GM04503 (cell line): ENCODE measurements at regions not wholly inside any gene's neighbourhood (a gene's known extent, or its start where the extent isn't known, plus 50 kb on each side); places are given as distances from the start of the nearest gene placed in this dataset.

ENCODE experiments used
- DNase-seq: peaks from one replicate; pipeline ENCODE4 v3.0.0-alpha.2; 2012; ENCODE audit warnings: low read depth

GRCh38 chr11:88448131-88448670 is 110.7 kb upstream of the CTSC start:
- no peak for DNase-seq

DNA sequence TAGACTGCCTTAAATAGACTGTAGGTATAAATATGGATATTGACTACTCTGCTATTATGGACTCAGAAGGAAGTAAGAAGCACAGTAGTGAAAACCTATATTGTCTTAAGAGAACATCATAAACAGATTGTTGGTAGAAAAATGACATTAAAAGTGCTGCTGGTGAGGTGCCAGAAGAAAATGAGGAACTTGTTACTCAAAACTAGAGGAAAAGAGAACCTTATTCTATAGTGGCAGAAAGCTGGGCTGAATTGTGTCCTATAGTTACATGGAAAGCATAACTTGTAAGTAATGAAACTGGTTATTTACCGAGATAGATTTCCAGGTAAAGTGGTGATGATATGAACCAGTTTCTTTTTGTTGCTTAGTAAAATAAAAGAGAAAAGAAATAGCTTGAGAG is 109.7 kb upstream of the CTSC start:
- DNase-seq: no peak

DNA sequence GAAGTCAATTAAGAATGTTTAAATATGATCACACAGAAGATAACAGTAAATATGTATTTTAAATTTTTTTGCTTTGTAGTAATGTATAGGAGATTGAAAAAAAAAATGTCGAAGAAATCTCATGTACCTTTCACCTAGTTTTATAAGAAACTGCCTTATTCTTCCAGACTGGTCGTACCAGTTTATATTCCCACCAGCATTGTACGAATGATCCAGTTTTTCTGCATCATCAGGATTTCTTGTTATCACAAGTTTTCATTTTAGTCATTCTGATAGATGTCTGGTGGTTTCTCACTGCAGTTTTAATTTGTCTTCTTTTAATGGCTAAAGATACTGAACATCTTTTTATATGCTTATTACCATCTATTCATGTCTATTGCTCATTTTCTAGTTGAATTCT is 101.8 kb upstream of the CTSC start:
- no peak for DNase-seq

GRCh38 chr11:88438721-88439120 is 101.2 kb upstream of the CTSC start:
- DNase-seq: no peak

GRCh38 chr11:88435415-88435814 is 97.9 kb upstream of the CTSC start:
- DNase-seq: no peak

GRCh38 chr11:88434333-88434976 is 96.9 kb upstream of the CTSC start:
- DNase-seq: no peak

GRCh38 chr11:88433536-88434230 is 96.1 kb upstream of the CTSC start:
- no peak for DNase-seq

GRCh38 chr11:88431675-88432341 is 94.3 kb upstream of the CTSC start:
- no peak for DNase-seq

- no peak for DNase-seq
Observed at GRCh38 chr11:88428959-88429358, 91.4 kb upstream of the CTSC start.

DNA sequence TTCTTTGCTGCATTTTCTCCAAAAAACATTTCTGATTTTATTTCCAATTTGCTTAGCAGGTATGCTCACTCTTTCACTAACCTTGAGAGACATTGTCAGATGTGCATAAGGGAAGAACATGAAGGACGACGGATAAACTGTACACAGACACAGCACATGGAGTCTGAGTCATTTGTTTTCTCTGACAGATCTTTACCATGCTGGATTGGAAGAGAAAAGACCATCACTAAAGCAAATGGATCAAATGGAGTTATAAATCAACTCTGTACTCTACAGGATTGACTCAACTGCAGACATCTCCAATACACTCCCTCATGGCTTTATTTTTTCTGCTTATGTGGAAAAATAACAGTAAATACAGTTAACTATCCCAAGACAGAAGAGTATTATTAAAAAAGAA is 90.2 kb upstream of the CTSC start:
- DNase-seq: no peak

DNA sequence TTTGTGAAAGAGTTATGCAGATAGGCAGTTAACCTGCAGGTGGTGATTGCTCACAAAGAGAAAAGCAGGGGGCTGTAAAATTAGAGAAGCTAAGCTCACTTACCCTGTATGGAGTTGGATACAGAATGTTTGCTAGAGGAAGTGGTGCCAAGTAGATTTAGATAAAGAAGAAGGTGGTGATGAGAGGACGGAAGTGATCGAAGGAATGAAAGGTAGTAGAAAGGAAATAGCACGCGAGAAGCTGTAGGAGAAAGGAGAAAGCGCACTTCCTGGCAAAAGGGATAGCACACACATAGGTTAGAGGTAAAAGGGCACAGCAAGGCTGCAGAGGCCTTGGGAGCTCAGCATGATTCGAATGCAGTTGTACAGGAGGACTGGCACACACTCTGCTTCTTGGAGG is 87.3 kb upstream of the CTSC start:
- no peak for DNase-seq

DNA sequence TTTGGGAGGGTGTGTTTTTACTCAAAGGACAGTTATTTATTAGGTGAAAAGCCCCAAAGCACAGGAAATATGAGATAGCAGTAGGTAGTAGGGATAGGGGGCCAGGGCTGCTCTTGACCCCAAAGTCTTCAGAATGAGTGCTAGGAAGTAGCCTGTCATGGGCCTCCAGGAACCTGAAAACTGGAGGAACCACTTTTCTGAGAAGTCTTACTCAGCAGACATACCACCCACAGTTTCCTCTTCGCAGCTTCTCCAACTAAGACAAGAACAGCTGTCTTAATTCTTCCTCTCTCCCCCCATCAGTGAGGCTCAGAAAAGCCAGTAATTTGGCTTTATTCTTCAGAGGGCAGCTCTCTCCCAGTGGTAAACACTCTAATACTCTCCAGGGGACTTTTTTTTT is 84.0 kb upstream of the CTSC start:
- DNase-seq: no peak

DNA sequence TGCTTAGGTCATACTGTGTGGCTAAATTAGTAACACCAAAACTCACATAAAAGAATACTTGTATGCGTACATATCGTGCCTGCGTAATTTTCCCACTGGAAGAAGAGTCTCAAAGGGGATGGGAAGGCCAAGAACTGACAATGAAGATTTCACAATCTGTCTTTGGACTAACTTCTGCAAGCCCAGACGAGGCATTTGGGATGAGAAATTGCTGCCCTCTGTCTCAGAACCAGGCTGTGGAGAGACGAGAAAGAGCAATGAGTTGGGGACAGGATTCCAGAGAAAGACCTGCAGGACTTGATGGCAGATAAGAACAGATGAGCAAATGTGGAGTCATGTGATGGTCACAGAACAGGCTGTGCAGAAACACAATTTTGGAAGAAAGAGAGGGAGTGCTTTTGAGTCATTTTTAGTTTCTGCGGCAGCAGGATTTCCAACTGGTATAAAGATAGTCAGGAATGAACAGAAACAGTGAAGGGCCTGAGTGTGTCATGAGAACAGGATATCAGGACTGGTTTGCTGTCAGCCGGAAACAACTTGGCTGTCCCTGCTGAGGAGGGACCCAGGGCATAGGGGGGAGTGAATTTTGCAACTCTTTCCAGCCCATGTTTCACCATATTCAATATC is 82.7 kb upstream of the CTSC start:
- peak; percentile 78 for DNase-seq

- DNase-seq: no peak
Observed at GRCh38 chr11:88418508-88418907, 81.0 kb upstream of the CTSC start.

DNA sequence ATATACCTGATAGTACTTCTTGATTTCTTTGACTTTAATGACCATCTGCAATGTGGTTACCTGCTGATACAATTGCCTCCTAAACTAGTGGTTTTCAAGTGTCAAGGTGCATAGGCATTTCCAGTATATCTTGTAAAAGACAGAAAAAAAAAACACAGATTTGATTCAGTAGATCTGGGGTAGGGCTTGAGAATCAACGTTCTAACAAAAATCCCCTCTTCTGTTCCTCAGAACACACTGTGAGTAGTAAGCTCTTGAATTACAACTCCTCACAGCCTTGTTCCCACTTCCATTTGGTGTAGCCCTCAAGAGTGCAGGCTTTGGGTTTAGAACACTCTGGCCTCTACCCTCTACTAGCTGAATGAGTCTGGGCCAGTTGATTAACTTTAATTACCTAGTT is 78.0 kb upstream of the CTSC start:
- DNase-seq: no peak

DNA sequence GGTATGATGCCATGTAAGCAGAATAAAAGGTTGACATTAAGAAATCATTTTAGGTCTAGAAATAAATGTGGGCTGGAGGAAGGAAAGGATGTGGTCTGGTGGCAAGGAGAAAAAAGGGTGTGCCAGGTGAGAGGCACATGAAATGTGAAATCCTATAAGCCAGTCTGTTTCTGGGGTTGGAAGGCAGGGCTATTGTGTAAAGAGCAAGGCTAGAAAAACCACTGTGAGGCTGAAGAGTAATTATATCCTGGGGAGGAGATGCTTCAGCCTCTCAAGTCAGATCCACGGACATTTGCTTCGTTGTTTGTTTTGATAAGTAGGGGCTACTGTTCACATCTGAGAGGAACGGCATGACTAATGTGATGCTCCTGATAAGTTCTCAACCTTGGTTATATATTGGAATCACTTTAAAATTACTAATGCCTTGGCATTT is 77.5 kb upstream of the CTSC start:
- no peak for DNase-seq

DNA sequence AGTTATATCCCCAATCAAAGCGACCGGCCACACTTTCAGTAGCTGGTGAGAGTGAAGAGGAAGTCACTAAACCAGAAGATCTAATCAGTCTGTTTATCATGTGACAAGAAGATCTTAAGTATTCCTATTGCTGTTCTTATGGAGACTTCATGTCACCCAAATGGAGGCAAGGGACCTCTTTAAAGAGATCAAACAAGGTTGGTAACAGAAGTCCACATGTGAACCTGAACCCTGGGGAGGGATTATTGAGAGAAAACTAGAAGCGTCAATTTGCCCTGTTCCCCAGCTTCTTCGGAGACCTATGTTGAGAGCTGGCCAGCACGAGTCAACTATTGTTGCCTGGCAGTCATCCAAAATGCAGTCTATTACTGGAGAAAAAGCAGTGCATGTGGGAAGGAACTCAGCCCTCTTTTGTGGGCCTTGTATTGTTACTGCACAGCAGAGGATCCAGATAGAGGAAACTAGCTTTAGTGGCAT is 76.9 kb upstream of the CTSC start:
- DNase-seq: no peak

DNA sequence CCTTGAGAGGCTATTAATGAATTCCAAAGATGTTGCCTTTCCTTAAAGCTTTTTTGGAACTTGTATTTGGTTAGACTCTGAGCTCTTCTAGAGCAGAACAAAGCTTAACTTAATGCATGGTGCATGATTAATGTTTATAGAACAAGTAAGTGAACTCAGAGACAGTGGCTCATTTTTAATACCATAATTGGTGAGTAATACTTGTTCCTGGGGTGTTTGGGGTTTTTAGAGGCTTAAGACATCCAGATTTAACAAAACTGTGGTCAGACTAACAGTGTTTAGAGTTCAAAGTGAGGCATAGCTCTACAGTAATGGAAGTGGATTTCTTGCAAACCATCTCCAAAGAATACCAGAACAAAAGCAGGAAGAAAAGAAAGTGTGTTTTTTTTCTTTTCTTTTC is 73.7 kb upstream of the CTSC start:
- peak; percentile 42 for DNase-seq

- DNase-seq: no peak
Observed at GRCh38 chr11:88410656-88411055, 73.1 kb upstream of the CTSC start.

- DNase-seq: no peak
Observed at GRCh38 chr11:88410056-88410455, 72.5 kb upstream of the CTSC start.

DNA sequence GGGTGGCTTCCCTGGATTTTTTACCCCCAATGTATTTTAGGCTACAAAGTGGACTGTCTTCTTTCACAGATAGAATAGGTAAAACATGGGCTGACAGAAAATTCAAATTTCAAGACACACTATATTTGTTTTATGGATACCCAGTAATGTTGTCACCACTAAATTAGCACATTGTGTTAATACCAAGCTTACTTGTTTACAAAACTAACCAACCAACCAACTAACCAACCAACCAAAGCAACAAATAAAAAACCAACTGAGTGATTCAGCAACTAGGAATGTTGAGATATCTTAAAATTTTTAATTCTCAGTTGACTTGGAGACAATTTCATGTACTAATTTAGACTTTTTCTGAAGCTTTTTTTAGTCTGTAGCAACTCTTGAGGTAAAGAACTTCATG is 69.3 kb upstream of the CTSC start:
- no peak for DNase-seq

DNA sequence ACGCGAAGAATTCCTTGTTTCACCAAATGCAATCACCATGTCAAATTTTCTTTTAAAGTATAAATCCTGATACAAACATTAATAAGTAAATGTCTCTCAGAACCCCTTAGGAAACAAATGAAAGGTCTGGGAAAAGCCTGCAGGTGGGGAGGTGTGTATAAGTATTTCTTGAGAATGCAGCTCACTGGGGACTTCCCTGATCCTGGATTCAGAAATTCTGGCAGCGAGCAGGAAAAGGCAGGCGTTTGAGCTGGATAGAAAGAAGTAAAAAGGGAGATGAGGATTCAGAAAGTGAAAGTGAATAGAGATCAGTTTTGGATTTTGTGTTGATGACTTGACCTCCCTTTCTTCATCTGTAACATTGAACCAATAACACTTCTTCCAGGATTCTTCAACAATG is 68.3 kb upstream of the CTSC start:
- DNase-seq: no peak
